ENCODE measurements at regions not wholly inside any gene's neighbourhood (a gene's known extent, or its start where the extent isn't known, plus 50 kb on each side); places are given as distances from the start of the nearest gene placed in this dataset.

DNA sequence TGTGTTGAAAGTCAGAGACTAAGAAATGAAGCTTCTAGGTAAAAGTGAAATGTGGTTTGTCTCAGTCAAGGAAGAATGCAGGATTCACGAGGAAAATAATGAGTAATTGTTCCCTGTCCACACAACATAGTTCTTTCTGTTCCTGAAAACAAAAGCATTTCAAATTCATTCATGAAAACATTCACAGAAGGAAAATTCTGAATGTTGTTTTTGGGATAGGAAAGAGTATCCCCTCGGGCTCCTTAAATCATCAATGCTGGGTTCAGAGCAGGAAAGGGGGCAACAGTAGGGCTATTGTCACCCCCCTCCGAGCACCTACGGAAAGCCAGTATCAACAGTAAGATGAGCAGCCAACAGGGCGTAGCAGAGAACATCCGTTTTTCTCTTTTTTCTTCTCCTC lies 769.9 kb upstream of the ADAMTS16 start:
- TF ChIP-seq CEBPB (IDR thresholded peaks at IDR 0.05): no peak
- TF ChIP-seq, protein P1, sequence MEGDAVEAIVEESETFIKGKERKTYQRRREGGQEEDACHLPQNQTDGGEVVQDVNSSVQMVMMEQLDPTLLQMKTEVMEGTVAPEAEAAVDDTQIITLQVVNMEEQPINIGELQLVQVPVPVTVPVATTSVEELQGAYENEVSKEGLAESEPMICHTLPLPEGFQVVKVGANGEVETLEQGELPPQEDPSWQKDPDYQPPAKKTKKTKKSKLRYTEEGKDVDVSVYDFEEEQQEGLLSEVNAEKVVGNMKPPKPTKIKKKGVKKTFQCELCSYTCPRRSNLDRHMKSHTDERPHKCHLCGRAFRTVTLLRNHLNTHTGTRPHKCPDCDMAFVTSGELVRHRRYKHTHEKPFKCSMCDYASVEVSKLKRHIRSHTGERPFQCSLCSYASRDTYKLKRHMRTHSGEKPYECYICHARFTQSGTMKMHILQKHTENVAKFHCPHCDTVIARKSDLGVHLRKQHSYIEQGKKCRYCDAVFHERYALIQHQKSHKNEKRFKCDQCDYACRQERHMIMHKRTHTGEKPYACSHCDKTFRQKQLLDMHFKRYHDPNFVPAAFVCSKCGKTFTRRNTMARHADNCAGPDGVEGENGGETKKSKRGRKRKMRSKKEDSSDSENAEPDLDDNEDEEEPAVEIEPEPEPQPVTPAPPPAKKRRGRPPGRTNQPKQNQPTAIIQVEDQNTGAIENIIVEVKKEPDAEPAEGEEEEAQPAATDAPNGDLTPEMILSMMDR (IDR thresholded peaks at IDR 0.05): no peak
- TF ChIP-seq ZNF302 (CRISPR knock-in tag; IDR thresholded peaks at IDR 0.05): no peak
- TF ChIP-seq NFE2L2 (conservative IDR thresholded peaks at IDR 0.05; ENCODE audit: low read length): no peak
- TF ChIP-seq, protein P2, sequence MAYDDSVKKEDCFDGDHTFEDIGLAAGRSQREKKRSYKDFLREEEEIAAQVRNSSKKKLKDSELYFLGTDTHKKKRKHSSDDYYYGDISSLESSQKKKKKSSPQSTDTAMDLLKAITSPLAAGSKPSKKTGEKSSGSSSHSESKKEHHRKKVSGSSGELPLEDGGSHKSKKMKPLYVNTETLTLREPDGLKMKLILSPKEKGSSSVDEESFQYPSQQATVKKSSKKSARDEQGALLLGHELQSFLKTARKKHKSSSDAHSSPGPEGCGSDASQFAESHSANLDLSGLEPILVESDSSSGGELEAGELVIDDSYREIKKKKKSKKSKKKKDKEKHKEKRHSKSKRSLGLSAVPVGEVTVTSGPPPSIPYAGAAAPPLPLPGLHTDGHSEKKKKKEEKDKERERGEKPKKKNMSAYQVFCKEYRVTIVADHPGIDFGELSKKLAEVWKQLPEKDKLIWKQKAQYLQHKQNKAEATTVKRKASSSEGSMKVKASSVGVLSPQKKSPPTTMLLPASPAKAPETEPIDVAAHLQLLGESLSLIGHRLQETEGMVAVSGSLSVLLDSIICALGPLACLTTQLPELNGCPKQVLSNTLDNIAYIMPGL (CRISPR knock-in tag; IDR thresholded peaks at IDR 0.05; ENCODE audit: borderline replicate concordance): no peak
- TF ChIP-seq, protein P3, sequence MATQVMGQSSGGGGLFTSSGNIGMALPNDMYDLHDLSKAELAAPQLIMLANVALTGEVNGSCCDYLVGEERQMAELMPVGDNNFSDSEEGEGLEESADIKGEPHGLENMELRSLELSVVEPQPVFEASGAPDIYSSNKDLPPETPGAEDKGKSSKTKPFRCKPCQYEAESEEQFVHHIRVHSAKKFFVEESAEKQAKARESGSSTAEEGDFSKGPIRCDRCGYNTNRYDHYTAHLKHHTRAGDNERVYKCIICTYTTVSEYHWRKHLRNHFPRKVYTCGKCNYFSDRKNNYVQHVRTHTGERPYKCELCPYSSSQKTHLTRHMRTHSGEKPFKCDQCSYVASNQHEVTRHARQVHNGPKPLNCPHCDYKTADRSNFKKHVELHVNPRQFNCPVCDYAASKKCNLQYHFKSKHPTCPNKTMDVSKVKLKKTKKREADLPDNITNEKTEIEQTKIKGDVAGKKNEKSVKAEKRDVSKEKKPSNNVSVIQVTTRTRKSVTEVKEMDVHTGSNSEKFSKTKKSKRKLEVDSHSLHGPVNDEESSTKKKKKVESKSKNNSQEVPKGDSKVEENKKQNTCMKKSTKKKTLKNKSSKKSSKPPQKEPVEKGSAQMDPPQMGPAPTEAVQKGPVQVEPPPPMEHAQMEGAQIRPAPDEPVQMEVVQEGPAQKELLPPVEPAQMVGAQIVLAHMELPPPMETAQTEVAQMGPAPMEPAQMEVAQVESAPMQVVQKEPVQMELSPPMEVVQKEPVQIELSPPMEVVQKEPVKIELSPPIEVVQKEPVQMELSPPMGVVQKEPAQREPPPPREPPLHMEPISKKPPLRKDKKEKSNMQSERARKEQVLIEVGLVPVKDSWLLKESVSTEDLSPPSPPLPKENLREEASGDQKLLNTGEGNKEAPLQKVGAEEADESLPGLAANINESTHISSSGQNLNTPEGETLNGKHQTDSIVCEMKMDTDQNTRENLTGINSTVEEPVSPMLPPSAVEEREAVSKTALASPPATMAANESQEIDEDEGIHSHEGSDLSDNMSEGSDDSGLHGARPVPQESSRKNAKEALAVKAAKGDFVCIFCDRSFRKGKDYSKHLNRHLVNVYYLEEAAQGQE (IDR thresholded peaks at IDR 0.05): no peak
- TF ChIP-seq, protein P4, sequence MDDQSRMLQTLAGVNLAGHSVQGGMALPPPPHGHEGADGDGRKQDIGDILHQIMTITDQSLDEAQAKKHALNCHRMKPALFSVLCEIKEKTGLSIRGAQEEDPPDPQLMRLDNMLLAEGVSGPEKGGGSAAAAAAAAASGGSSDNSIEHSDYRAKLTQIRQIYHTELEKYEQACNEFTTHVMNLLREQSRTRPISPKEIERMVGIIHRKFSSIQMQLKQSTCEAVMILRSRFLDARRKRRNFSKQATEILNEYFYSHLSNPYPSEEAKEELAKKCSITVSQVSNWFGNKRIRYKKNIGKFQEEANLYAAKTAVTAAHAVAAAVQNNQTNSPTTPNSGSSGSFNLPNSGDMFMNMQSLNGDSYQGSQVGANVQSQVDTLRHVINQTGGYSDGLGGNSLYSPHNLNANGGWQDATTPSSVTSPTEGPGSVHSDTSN (IDR thresholded peaks at IDR 0.05): no peak
